AG10803 (cell line): ENCODE measurements at regions not wholly inside any gene's neighbourhood (a gene's known extent, or its start where the extent isn't known, plus 50 kb on each side); places are given as distances from the start of the nearest gene placed in this dataset.

ENCODE experiments used
- DNase-seq: peaks from one replicate; pipeline ENCODE4 v3.0.0; 2010; ENCODE audit warnings: low read depth
- H3K4me3 ChIP-seq: 2 replicates; pipeline ENCODE4 v1.5.1; 2011; ENCODE audit warnings: mild to moderate bottlenecking, low read length, control low read depth
- TF ChIP-seq, protein P1 (sequence below): conservative IDR thresholded peaks from 2 replicates; pipeline ENCODE4 v1.5.1; 2011; ENCODE audit warnings: mild to moderate bottlenecking, low read length, control low read depth, inconsistent platforms

DNA sequence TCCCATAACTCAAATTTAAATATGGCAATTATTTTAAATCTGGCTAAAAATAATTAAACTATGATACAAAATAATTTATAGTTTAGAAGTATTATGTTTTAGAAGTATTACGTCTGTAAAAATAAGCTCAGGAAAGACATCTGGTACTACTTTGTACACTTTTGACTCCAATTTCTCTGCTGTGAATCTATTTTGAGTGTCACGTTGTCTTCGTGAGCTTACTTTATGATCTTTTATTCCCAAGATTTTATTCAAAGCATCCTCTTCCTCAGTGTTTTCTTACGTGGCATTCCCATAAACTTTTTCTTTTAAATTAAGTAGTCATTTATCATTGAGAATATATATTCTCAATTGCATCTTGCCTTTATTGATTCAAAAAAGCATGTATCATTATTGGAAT lies 223.3 kb upstream of the KCNJ16 start:
- TF ChIP-seq, protein P1, sequence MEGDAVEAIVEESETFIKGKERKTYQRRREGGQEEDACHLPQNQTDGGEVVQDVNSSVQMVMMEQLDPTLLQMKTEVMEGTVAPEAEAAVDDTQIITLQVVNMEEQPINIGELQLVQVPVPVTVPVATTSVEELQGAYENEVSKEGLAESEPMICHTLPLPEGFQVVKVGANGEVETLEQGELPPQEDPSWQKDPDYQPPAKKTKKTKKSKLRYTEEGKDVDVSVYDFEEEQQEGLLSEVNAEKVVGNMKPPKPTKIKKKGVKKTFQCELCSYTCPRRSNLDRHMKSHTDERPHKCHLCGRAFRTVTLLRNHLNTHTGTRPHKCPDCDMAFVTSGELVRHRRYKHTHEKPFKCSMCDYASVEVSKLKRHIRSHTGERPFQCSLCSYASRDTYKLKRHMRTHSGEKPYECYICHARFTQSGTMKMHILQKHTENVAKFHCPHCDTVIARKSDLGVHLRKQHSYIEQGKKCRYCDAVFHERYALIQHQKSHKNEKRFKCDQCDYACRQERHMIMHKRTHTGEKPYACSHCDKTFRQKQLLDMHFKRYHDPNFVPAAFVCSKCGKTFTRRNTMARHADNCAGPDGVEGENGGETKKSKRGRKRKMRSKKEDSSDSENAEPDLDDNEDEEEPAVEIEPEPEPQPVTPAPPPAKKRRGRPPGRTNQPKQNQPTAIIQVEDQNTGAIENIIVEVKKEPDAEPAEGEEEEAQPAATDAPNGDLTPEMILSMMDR, result no peak
- DNase-seq, result no peak

DNA sequence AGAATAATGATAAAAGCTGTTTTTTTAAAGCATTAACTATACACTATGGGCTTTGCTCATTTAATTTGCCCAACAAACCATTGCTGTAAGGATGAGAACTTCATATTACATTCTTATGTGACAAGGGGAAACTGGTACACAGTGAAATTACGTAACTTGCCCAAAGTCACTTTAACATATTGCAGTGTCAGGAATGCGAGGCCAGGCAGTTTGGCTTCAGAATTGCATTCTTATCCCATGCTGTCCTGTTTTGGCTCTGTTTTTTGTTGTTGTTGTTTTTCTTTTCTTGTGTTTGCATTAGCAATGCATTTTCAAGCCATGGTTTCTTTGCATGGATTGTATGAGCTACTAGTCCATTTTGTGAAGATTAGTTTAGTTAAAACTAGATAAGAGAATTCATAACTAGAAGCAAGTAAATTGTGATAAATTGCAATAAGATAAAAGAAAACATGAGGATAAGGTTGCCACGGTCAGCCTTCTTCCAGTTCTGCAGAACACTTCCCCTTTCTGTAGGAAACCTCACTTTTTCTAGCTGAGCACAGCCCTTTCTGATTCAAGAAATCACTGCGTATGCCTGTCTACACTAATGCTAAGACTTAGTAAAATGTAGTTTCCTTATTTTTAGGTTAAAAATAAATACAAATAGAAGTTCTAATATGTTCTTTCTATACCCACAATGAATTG lies 221.3 kb upstream of the KCNJ16 start:
- peak; percentile 86 for DNase-seq
- no peak overlapping the region for H3K4me3 ChIP-seq
- TF ChIP-seq, protein P1, result no peak

More for the DNA sequence above, 223.3 kb upstream of the KCNJ16 start:
- no peak overlapping the region for H3K4me3 ChIP-seq

DNA sequence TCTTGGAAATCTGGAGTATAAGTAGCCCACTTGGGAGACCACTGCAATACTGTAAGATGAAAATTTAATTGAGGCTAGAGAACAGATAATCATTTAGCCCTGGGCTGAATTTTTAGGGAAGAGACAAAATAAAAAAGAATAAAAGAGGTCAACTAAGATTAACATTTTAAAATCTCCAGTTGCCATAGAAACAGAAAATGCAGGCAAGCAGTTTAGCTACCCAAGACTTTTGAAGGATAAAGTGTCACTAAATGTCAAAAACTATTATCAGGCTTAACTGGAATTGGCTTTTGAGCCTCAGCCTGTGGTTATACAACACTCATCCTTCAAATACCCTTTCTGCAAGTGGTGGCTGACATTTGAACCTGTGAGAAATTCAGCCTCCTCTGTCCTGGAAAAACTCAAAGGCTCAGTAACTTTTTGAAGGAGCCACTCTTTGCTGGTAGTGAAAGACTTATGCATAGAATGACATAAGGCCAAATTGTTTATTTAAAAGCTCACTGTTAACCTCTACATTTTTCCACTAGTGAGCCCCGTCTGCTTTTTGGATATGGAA lies 220.7 kb upstream of the KCNJ16 start:
- no peak overlapping the region for H3K4me3 ChIP-seq
- TF ChIP-seq, protein P1, result no peak
- no peak for DNase-seq

DNA sequence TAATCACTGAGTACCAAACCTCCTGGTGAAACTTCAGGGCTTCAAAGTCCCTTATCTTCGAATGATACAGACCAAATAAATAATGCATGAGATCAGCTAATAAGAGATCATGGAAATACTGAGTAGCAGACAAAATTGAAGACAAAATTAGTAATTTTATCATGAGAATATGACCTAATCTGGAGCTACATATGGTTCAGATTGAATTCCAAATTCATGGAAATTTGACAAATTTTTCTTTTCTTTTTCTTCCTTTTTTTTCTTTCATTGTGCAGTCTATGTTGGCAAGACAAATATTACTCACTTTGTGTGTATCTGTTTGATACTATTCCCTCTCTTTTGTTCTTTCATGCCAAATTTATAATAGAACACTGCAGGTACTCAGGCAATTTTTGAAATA lies 218.1 kb upstream of the KCNJ16 start:
- TF ChIP-seq, protein P1, result no peak
- no peak overlapping the region for H3K4me3 ChIP-seq
- DNase-seq, result no peak

DNA sequence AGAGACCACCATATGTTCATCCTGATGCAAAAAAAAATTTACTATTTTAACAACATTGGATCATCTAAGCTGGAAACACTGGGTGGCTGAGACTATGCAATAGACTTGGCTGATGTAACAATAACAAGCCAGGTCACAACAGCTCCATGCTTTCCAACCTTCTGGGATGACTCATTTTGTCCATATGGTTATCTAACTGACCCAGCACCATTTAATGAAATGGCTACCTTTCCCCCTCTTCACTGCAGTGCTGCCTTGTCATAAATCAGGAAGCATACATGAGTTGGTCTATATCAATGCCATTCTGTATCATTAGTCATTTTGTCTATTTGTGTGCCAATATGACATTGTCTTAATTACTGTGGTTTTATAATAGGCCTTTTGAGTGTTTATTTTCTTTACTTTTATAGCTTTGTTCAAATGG lies 217.6 kb upstream of the KCNJ16 start:
- TF ChIP-seq, protein P1, result no peak
- H3K4me3 ChIP-seq, result no peak overlapping the region
- peak; percentile 93 for DNase-seq

DNA sequence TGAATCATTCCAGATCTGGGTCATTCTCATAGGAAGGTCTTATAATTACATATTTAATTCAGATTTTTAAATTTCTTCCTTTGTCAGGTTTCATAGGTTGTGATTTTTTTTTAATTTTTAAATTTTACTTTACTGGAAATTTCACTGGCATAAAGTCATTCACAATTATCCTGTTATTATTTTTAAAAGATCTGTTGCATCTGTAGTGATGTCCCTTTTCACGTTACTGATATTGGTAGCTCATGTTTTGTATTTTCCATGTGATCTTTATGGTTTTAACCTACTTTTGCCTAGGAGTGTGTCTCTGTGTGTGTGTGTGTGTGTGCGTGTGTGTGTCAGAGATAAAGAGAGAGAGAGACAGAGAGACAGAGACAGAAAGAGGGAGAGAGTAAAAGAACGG lies 216.6 kb upstream of the KCNJ16 start:
- H3K4me3 ChIP-seq, result no peak overlapping the region
- TF ChIP-seq, protein P1, result no peak
- no peak for DNase-seq

DNA sequence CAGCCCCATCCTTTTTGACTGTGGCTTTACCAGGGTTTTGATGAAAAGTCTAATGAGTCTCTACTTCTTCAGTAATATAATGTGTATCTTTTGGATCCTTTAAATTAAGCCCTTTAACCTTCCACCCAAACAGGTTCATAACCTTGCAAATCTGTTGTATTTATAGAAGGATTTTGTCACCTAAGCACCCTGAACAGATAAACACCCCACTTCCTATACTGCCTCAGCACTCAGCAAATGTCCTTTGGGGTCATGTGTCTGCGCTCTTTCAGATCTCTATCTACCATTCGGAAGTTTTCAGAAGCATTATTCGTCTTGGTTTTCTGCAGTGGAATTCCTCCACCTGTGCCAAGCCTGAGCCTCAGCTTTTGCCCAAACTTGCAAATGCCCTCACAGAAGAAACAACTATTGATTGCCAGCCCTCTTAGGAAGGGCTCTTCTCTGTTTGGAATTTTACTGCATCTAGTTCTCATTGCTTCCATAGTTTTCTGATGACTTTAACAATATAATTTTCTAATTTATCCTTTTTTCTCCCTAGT lies 214.8 kb upstream of the KCNJ16 start:
- no peak overlapping the region for H3K4me3 ChIP-seq
- TF ChIP-seq, protein P1, result no peak
- no peak for DNase-seq
